ENCODE measurements at regions not wholly inside any gene's neighbourhood (a gene's known extent, or its start where the extent isn't known, plus 50 kb on each side); places are given as distances from the start of the nearest gene placed in this dataset.

GRCh38 chr2:167733747-167734146 lies 513.6 kb downstream of the STK39 start:
- Histone ChIP-seq H3K4me1 (ENCODE audit: control extremely low read depth in 1 of 4, control insufficient read depth in 4 of 4, insufficient read depth in 4 of 4, low read length in 3 of 4) (no peaks in the 10 kb centered on the region), H3K4me3 (ENCODE audit: control insufficient read depth in 1 of 7, extremely low read depth in 1 of 7, insufficient read depth in 4 of 7, low read depth in 2 of 7, low read length in 6 of 7) (no peak overlapping the region), H3K36me3 (ENCODE audit: control insufficient read depth in 4 of 4, insufficient read depth in 4 of 4, low read length in 3 of 4) (no peaks in the 10 kb centered on the region), H3K27ac (ENCODE audit: insufficient read depth in 1 of 2, low read depth in 1 of 2, low read length in 2 of 2, poor library complexity in 1 of 2, severe bottlenecking in 2 of 2) (no peak overlapping the region), H3K9me3 (ENCODE audit: control extremely low read depth in 1 of 5, control insufficient read depth in 4 of 5, insufficient read depth in 2 of 5, low read depth in 1 of 5, low read length in 4 of 5) (no peaks in the 10 kb centered on the region), H3K27me3 (replicated peaks in 2 of 5; ENCODE audit: control insufficient read depth in 4 of 5, insufficient read depth in 5 of 5, low read length in 4 of 5) (no peaks in the 10 kb centered on the region)
- no peak for DNase-seq
- WGBS (ENCODE audit: insufficient coverage) = 100% methylated on average over 1 of the region's 2 CpGs
- ChIA-PET POLR2A (no interaction called here), CTCF (no interaction called here)

GRCh38 chr2:167732326-167732725 lies 515.1 kb downstream of the STK39 start:
- Histone ChIP-seq H3K27ac (ENCODE audit: insufficient read depth in 1 of 2, low read depth in 1 of 2, low read length in 2 of 2, poor library complexity in 1 of 2, severe bottlenecking in 2 of 2) (no peak overlapping the region), H3K4me3 (ENCODE audit: control insufficient read depth in 1 of 7, extremely low read depth in 1 of 7, insufficient read depth in 4 of 7, low read depth in 2 of 7, low read length in 6 of 7) (no peak overlapping the region), H3K4me1 (ENCODE audit: control extremely low read depth in 1 of 4, control insufficient read depth in 4 of 4, insufficient read depth in 4 of 4, low read length in 3 of 4) (no peaks in the 10 kb centered on the region), H3K27me3 (replicated peaks in 2 of 5; ENCODE audit: control insufficient read depth in 4 of 5, insufficient read depth in 5 of 5, low read length in 4 of 5) (no peaks in the 10 kb centered on the region), H3K36me3 (ENCODE audit: control insufficient read depth in 4 of 4, insufficient read depth in 4 of 4, low read length in 3 of 4) (no peaks in the 10 kb centered on the region), H3K9me3 (ENCODE audit: control extremely low read depth in 1 of 5, control insufficient read depth in 4 of 5, insufficient read depth in 2 of 5, low read depth in 1 of 5, low read length in 4 of 5) (no peaks in the 10 kb centered on the region)
- no peak for DNase-seq
- ChIA-PET POLR2A (no interaction called here), CTCF (interaction anchor here (1.5 kb wide), 1 partner anchor 16 kb away, joined by 3 read pairs; no protein-coding TSS in a partner anchor)
- 96% methylated on average over 4 of the region's 4 CpGs for WGBS (ENCODE audit: insufficient coverage)

- Histone ChIP-seq H3K4me3 (ENCODE audit: control insufficient read depth in 1 of 7, extremely low read depth in 1 of 7, insufficient read depth in 4 of 7, low read depth in 2 of 7, low read length in 6 of 7) (no peak overlapping the region), H3K27ac (ENCODE audit: insufficient read depth in 1 of 2, low read depth in 1 of 2, low read length in 2 of 2, poor library complexity in 1 of 2, severe bottlenecking in 2 of 2) (no peak overlapping the region), H3K27me3 (replicated peaks in 2 of 5; ENCODE audit: control insufficient read depth in 4 of 5, insufficient read depth in 5 of 5, low read length in 4 of 5) (no peaks in the 10 kb centered on the region), H3K9me3 (ENCODE audit: control extremely low read depth in 1 of 5, control insufficient read depth in 4 of 5, insufficient read depth in 2 of 5, low read depth in 1 of 5, low read length in 4 of 5) (no peaks in the 10 kb centered on the region), H3K36me3 (ENCODE audit: control insufficient read depth in 4 of 4, insufficient read depth in 4 of 4, low read length in 3 of 4) (no peaks in the 10 kb centered on the region), H3K4me1 (ENCODE audit: control extremely low read depth in 1 of 4, control insufficient read depth in 4 of 4, insufficient read depth in 4 of 4, low read length in 3 of 4) (no peaks in the 10 kb centered on the region)
- CTCF ChIA-PET = no interaction called here
- no peak for DNase-seq
- WGBS (ENCODE audit: insufficient coverage) = no CpG with 5 or more reads among the region's 3 CpGs
- POLR2A ChIA-PET = no interaction called here
These were observed 517.5 kb downstream of the STK39 start for GRCh38 chr2:167729911-167730310.

GRCh38 chr2:167726788-167727187 lies 520.6 kb downstream of the STK39 start:
- Histone ChIP-seq H3K27ac (ENCODE audit: insufficient read depth in 1 of 2, low read depth in 1 of 2, low read length in 2 of 2, poor library complexity in 1 of 2, severe bottlenecking in 2 of 2) (no peak overlapping the region), H3K4me3 (ENCODE audit: control insufficient read depth in 1 of 7, extremely low read depth in 1 of 7, insufficient read depth in 4 of 7, low read depth in 2 of 7, low read length in 6 of 7) (no peak overlapping the region), H3K27me3 (replicated peaks in 2 of 5; ENCODE audit: control insufficient read depth in 4 of 5, insufficient read depth in 5 of 5, low read length in 4 of 5) (no peaks in the 10 kb centered on the region), H3K36me3 (ENCODE audit: control insufficient read depth in 4 of 4, insufficient read depth in 4 of 4, low read length in 3 of 4) (no peaks in the 10 kb centered on the region), H3K4me1 (ENCODE audit: control extremely low read depth in 1 of 4, control insufficient read depth in 4 of 4, insufficient read depth in 4 of 4, low read length in 3 of 4) (no peaks in the 10 kb centered on the region), H3K9me3 (ENCODE audit: control extremely low read depth in 1 of 5, control insufficient read depth in 4 of 5, insufficient read depth in 2 of 5, low read depth in 1 of 5, low read length in 4 of 5) (no peaks in the 10 kb centered on the region)
- ChIA-PET CTCF (no interaction called here), POLR2A (no interaction called here)
- WGBS (ENCODE audit: insufficient coverage) = no CpG with 5 or more reads among the region's 2 CpGs
- no peak for DNase-seq

- H3K27ac ChIP-seq (ENCODE audit: insufficient read depth in 1 of 2, low read depth in 1 of 2, low read length in 2 of 2, poor library complexity in 1 of 2, severe bottlenecking in 2 of 2) = no peak overlapping the region
- H3K27me3 ChIP-seq (replicated peaks in 2 of 5; ENCODE audit: control insufficient read depth in 4 of 5, insufficient read depth in 5 of 5, low read length in 4 of 5) = no peaks in the 10 kb centered on the region
- no peaks in the 10 kb centered on the region for H3K4me1 ChIP-seq (ENCODE audit: control extremely low read depth in 1 of 4, control insufficient read depth in 4 of 4, insufficient read depth in 4 of 4, low read length in 3 of 4)
- 100% methylated on average over 2 of the region's 3 CpGs for WGBS (ENCODE audit: insufficient coverage)
- ChIA-PET CTCF (no interaction called here), POLR2A (no interaction called here)
- H3K9me3 ChIP-seq (ENCODE audit: control extremely low read depth in 1 of 5, control insufficient read depth in 4 of 5, insufficient read depth in 2 of 5, low read depth in 1 of 5, low read length in 4 of 5) = no peaks in the 10 kb centered on the region
- no peaks in the 10 kb centered on the region for H3K36me3 ChIP-seq (ENCODE audit: control insufficient read depth in 4 of 4, insufficient read depth in 4 of 4, low read length in 3 of 4)
- no peak for DNase-seq
- no peak overlapping the region for H3K4me3 ChIP-seq (ENCODE audit: control insufficient read depth in 1 of 7, extremely low read depth in 1 of 7, insufficient read depth in 4 of 7, low read depth in 2 of 7, low read length in 6 of 7)
These were observed 525.8 kb downstream of the STK39 start for GRCh38 chr2:167721593-167721992.

- CTCF ChIA-PET = no interaction called here
- Histone ChIP-seq H3K27ac (ENCODE audit: insufficient read depth in 1 of 2, low read depth in 1 of 2, low read length in 2 of 2, poor library complexity in 1 of 2, severe bottlenecking in 2 of 2) (no peak overlapping the region), H3K9me3 (ENCODE audit: control extremely low read depth in 1 of 5, control insufficient read depth in 4 of 5, insufficient read depth in 2 of 5, low read depth in 1 of 5, low read length in 4 of 5) (no peaks in the 10 kb centered on the region), H3K4me1 (ENCODE audit: control extremely low read depth in 1 of 4, control insufficient read depth in 4 of 4, insufficient read depth in 4 of 4, low read length in 3 of 4) (no peaks in the 10 kb centered on the region), H3K4me3 (ENCODE audit: control insufficient read depth in 1 of 7, extremely low read depth in 1 of 7, insufficient read depth in 4 of 7, low read depth in 2 of 7, low read length in 6 of 7) (no peak overlapping the region), H3K27me3 (replicated peaks in 2 of 5; ENCODE audit: control insufficient read depth in 4 of 5, insufficient read depth in 5 of 5, low read length in 4 of 5) (no peaks in the 10 kb centered on the region), H3K36me3 (ENCODE audit: control insufficient read depth in 4 of 4, insufficient read depth in 4 of 4, low read length in 3 of 4) (no peaks in the 10 kb centered on the region)
- POLR2A ChIA-PET = no interaction called here
- no peak for DNase-seq
- WGBS (ENCODE audit: insufficient coverage) = 100% methylated on average over 2 of the region's 4 CpGs
These were observed 528.0 kb downstream of the STK39 start for GRCh38 chr2:167719410-167719809.

- POLR2A ChIA-PET = no interaction called here
- WGBS (ENCODE audit: insufficient coverage) = 93% methylated on average over 1 of the region's 1 CpG
- CTCF ChIA-PET = no interaction called here
These were observed 528.8 kb downstream of the STK39 start for GRCh38 chr2:167718560-167718959.

More at GRCh38 chr2:167718560-167718959, 528.8 kb downstream of the STK39 start:
- no peak for DNase-seq
- no peaks in the 10 kb centered on the region for H3K4me1 ChIP-seq (ENCODE audit: control extremely low read depth in 1 of 4, control insufficient read depth in 4 of 4, insufficient read depth in 4 of 4, low read length in 3 of 4)
- no peak overlapping the region for H3K27ac ChIP-seq (ENCODE audit: insufficient read depth in 1 of 2, low read depth in 1 of 2, low read length in 2 of 2, poor library complexity in 1 of 2, severe bottlenecking in 2 of 2)
- peaks cover 0 to 2% (median 0%) of the 10 kb centered on the region in 5 experiments for H3K9me3 ChIP-seq (ENCODE audit: control extremely low read depth in 1 of 5, control insufficient read depth in 4 of 5, insufficient read depth in 2 of 5, low read depth in 1 of 5, low read length in 4 of 5)
- H3K36me3 ChIP-seq (ENCODE audit: control insufficient read depth in 4 of 4, insufficient read depth in 4 of 4, low read length in 3 of 4) = no peaks in the 10 kb centered on the region
- no peaks in the 10 kb centered on the region for H3K27me3 ChIP-seq (replicated peaks in 2 of 5; ENCODE audit: control insufficient read depth in 4 of 5, insufficient read depth in 5 of 5, low read length in 4 of 5)
- no peak overlapping the region for H3K4me3 ChIP-seq (ENCODE audit: control insufficient read depth in 1 of 7, extremely low read depth in 1 of 7, insufficient read depth in 4 of 7, low read depth in 2 of 7, low read length in 6 of 7)
